ENCODE measurements at regions not wholly inside any gene's neighbourhood (a gene's known extent, or its start where the extent isn't known, plus 50 kb on each side); places are given as distances from the start of the nearest gene placed in this dataset.
A peak's percentile ranks its signal among the peaks of the same experiment; 100 is the strongest.

GRCh38 chr9:97747201-97747965 lies 50.2 kb upstream of the XPA start:
- no peak for DNase-seq

DNA sequence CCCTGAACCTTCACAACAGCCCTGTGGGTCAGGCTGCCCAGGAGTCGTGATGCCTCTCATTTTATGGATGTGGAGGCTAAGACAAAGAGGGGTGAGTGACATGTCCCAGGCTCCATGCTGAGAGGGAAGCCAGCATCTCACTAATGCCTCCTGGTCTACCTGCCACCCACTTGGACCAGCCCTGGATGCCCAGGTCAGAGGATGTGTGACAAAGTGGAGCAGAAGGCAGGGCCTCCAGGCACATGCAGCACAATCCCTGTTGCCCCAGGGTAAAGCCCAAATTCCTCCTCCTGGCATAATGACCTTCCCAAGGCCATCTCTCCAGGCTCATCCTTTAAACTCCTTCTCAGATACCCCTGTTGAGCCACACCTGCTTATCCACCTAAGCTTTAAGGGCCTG lies 51.4 kb upstream of the XPA start:
- no peak for DNase-seq

DNA sequence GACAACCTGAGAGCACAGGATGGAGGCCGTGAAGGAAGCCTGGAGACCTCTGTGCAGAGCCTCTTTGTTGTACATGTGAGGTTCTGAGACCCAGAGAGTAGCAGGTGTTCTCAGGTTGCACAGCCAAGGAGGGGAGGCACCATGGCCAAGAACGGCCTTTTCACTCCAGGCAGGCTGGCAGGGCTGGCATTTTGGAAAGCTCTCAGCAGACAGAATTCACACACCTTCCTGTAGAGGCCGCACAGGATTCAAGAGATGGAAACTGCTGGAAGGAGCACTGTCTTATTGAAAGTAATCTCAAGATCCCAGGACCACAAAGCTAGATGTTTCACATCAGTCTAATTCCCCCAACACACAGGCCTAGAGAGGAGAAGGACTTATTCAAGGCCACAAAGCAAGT lies 52.8 kb upstream of the XPA start:
- no peak for DNase-seq

DNA sequence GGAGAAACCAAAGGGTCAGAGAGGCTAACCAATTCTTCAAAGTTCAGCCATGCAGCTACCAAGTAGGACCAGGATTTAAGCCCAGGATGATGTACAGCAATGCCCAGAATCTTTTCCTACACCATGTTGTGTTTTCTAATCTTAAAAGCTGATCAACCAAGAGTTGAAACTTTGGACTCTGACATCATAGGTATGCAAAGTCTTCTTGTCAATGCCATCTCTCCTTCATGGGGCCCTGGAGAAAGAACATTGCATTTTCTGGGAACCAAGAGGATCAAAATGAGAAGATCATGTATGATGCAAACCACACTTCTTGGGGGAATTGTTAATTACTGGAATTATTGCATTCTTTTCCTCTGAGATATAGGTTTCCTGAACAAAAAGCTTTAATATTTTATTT lies 54.4 kb upstream of the XPA start:
- DNase-seq, result no peak

DNA sequence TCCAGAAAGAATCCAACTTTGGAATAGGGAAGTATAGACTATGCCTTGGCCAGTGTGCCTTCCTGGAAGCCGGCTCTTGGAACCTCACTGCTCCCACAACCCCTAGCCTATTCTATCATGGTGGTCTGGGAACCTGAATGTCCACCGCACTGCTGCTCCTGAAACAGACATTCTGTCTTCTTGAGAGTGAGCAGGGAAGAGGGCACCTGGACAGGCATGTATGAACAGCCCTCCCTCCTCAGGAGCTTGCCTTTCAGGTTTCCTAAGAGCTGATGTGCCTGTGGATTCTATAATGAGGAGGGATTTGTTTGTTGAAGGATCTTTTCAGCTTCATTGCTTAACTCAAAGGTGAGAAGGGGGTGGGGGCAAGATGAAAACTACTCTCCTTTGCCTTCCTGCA lies 55.1 kb upstream of the XPA start:
- no peak for DNase-seq

- no peak for DNase-seq
Observed at GRCh38 chr9:97753364-97753763, 56.2 kb upstream of the XPA start.

DNA sequence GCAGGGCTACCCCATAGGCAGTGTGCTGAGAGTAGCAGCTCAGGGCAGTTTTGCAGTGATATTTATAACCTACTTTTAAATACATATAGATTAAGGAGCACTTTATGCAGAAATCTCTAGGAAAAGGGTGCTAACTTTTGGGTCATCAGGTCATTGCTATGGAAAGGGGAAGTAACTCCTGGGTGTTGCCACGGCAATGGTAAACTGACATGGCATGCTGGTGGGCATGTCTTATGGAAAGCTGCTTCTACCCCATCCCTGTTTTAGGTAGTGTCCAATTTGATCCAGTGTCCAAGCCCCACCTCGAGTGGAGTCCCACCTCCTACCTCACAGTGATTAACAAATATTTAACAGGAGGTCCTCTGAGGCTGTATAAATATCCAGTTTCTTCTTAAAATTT lies 56.8 kb upstream of the XPA start:
- no peak for DNase-seq

DNA sequence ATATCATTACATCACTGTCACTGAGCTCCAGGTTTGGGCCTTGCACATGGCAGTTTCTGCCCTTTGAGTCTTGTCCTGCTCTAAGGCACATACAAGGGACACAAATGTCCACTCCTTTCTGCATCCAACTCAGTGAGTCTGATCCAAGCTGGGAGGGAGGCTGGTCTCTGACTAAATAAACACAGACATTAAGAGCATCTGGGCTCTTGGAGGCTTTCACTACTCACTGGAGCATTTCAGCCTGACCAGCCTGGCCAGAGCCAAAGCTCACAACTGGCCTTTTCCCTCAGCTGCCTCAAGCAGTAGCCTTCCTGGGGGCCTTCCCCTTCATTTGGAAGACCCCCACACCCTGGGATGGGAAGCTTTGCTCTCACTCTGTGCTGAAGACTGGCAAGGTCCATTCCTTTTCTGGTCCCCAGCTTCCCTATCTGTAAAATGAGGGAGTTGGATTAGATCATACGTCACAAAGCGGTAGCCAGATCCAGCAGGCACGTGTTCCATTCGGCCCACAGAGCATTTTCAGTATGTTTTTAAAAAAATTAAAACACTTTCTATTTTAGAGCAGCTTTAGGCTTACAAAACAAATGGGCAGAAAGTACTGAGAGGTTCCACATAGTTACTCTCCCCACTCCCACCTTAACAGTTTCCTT lies 58.6 kb upstream of the XPA start:
- DNase-seq, result no peak

DNA sequence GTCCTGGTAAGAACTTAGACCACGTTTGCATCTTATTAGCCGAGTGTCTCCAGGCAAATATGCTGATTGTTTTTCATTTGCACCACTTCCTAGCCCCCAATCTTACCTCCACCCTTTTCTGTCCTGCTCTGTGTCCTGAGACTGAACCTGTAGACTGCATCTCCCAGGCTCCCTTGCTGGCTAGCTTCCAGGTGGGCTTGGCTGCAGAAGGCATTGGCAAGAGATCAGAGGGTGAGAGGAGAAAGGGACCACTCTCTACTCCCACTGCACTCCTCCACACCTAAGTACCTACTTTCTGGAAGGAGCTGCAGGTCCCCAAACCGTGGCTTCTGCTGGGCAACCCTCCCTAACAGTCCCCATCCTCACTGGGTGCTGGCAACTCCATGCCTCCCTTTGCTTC lies 59.9 kb upstream of the XPA start:
- DNase-seq, result no peak

GRCh38 chr9:97758334-97758916 lies 61.3 kb upstream of the XPA start:
- DNase-seq, result no peak

GRCh38 chr9:97759581-97760288 lies 62.6 kb upstream of the XPA start:
- no peak for DNase-seq

GRCh38 chr9:97761056-97761598 lies 64.0 kb upstream of the XPA start:
- no peak for DNase-seq

DNA sequence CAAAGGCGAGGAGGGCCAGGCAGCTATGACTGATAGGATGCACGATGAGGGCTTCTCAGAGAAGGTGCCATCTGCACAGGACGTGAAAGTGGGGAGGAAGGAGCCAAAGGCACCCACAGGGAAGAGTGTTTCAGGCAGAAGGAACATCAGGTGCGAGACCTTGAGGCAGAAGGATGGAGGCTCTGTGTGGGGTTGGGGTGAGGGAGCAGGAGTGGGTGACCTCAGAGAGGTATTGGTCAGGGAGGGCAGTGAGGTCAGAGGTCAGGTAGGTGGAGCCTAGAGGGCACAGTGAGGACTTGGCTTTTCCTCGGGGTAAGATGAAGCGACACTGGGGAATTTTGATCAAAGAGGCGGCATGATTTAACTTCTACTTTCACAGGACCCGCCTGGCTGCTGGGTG lies 64.7 kb upstream of the XPA start:
- DNase-seq, result no peak

DNA sequence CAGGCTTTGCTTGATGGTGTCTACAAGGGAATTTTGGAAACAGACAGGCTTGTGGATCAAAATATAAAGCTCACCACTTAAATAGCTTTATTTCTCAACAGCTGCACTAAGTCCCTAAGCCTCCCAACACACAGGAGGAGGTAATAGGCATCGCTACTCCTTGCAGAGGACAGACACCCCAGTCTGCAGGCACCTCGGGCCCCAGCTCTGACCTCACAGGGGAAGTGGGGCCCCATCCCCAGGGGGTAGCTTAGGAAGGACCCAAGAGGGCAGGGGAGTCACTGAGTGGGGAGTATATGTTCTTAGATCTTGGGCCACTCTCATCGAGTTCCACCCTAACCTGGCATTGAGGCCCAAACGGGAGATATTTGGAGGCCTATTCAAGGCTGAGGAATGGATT lies 66.7 kb upstream of the XPA start:
- no peak for DNase-seq

GRCh38 chr9:97766092-97766491 lies 69.0 kb upstream of the XPA start:
- peak; percentile 63 for DNase-seq

DNA sequence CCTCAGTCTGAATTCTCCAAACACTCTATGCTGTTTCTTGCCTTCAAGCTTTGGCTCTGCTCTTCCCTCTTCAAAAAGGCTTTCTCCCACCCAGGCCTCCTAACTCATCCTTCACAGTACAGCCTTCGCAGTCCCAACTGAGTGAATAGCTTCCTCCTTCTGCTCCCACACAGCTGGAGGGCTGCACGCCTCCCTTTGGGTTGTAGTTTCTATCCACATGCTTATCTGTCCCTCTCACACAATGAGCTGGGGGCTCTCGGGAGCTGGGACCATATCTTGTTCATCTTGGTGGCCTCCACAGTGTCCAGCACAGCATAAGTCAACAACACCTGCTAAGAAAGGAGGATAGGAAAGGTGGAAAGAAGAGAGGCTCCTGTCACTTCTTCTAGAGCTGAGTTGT lies 69.5 kb upstream of the XPA start:
- DNase-seq, result no peak

- DNase-seq, result peak; percentile 63
Observed at GRCh38 chr9:97767891-97768290, 70.8 kb upstream of the XPA start.

- peak; percentile 88 for DNase-seq
Observed at GRCh38 chr9:97768746-97769145, 71.6 kb upstream of the XPA start.

- DNase-seq, result no peak
Observed at GRCh38 chr9:97769208-97769607, 72.1 kb upstream of the XPA start.

GRCh38 chr9:97770808-97771372 lies 73.8 kb upstream of the XPA start:
- DNase-seq, result no peak

DNA sequence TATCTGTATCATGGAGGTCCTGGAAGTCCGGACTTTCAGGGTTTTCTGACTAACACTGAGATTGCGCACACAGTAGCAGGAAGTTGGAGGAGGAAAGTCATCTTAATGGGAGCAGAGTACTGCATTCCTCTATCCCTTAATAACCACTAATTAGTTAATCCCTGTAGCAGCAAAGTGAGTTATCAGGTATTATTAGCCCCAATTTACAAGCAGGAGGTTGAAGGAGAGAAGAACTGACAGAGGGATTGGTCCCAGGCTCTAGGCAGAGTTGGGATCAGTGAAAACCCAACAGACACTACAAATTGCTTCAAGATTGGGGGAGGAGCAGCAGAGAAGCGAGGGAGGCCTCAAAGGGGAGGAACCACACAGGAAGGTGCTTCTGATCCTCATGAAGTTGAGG lies 74.5 kb upstream of the XPA start:
- DNase-seq, result no peak

DNA sequence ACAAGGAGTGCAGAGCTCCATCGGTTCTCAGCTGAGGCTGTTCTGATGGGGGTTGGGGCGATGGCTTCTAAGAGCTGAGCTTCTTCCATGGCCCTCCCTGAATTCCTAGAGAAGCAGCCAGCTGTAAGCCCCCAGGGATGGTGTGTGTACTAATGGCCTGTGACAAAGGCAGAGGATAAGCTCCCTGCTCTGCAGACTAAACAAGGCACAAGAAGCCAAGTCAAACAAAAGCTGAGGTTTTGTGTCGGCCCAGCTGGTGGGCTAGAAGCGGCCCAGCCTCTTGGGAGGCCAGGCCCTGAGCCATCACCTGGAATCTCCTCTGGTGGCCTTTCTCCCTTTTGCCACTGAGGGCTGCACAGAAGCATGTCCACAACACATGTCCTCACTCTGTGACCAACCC lies 75.0 kb upstream of the XPA start:
- no peak for DNase-seq

- no peak for DNase-seq
Observed at GRCh38 chr9:97773091-97773490, 76.0 kb upstream of the XPA start.

Measured in fibroblast of skin of right quadriceps (primary cell).